Activated naive CD4-positive, alpha-beta T cell treated with anti-CD3 and anti-CD28 coated beads for 36 hours (primary cell): ENCODE measurements at regions not wholly inside any gene's neighbourhood (a gene's known extent, or its start where the extent isn't known, plus 50 kb on each side); places are given as distances from the start of the nearest gene placed in this dataset.

Experiments
- CTCF ChIA-PET: fragments of 350-600 bp; sonication (Branson Sonifier 250); formaldehyde crosslinking; loops from one replicate; lab custom pipeline; 2021; ENCODE audit warnings: antibody characterized with exemption; lab: Charles Lee
- DNase-seq: peaks from one replicate; pipeline ENCODE4 v3.0.0-alpha.2; 2020
- H3K27ac Mint-ChIP-seq: one replicate; pipeline ENCODE4 v1.8.0; 2021; ENCODE audit warnings: mild to moderate bottlenecking, mixed read lengths
- H3K27me3 Mint-ChIP-seq: one replicate; pipeline ENCODE4 v1.8.0; 2021; ENCODE audit warnings: low read depth, mixed read lengths
- H3K36me3 Mint-ChIP-seq: one replicate; pipeline ENCODE4 v1.8.0; 2021; ENCODE audit warnings: low read depth, mixed read lengths
- H3K4me1 Mint-ChIP-seq: one replicate; pipeline ENCODE4 v1.8.0; 2021; ENCODE audit warnings: low read depth, mixed read lengths
- H3K4me3 Mint-ChIP-seq: one replicate; pipeline ENCODE4 v1.8.0; 2021; ENCODE audit warnings: mild to moderate bottlenecking, moderate library complexity, mixed read lengths
- H3K9me3 Mint-ChIP-seq: one replicate; pipeline ENCODE4 v1.8.0; 2021; ENCODE audit warnings: mixed read lengths
- intact Hi-C: fragments of 100-400 bp; cut with micrococcal nuclease; formaldehyde crosslinking; loops from one replicate; pipeline ENCODE4 v1.15.1; 2023

- no peak overlapping the region for H3K4me3 Mint-ChIP-seq
- H3K27me3 Mint-ChIP-seq = no peaks in the 10 kb centered on the region
- H3K4me1 Mint-ChIP-seq = peaks cover 7% of the 10 kb centered on the region
- H3K36me3 Mint-ChIP-seq = no peaks in the 10 kb centered on the region
- DNase-seq = no peak
- H3K9me3 Mint-ChIP-seq = no peaks in the 10 kb centered on the region
- intact Hi-C loops = no loop called here
- no peak overlapping the region for H3K27ac Mint-ChIP-seq
- CTCF ChIA-PET = no interaction called here
Measured at GRCh38 chr6:15038013-15038791, 207.7 kb upstream of the JARID2 start.

GRCh38 chr6:15039136-15039535 lies 206.7 kb upstream of the JARID2 start:
- CTCF ChIA-PET = interaction anchor here (0.6 kb wide), 1 partner anchor 38 kb away, joined by 3 read pairs; no protein-coding TSS in a partner anchor
- H3K36me3 Mint-ChIP-seq = no peaks in the 10 kb centered on the region
- no peaks in the 10 kb centered on the region for H3K9me3 Mint-ChIP-seq
- H3K4me1 Mint-ChIP-seq = no peaks in the 10 kb centered on the region
- H3K27me3 Mint-ChIP-seq = no peaks in the 10 kb centered on the region
- no peak overlapping the region for H3K27ac Mint-ChIP-seq
- H3K4me3 Mint-ChIP-seq = no peak overlapping the region
- no peak for DNase-seq
- intact Hi-C loops = no loop called here

GRCh38 chr6:15042938-15043337 lies 202.9 kb upstream of the JARID2 start:
- CTCF ChIA-PET = interaction anchor here (0.6 kb wide), 1 partner anchor 15 kb away, joined by 3 read pairs; no protein-coding TSS in a partner anchor
- Mint-ChIP-seq H3K27ac (no peak overlapping the region), H3K4me1 (no peaks in the 10 kb centered on the region)

GRCh38 chr6:15044146-15044882 lies 201.6 kb upstream of the JARID2 start:
- intact Hi-C loops = no loop called here
- no peak overlapping the region for H3K27ac Mint-ChIP-seq
- no peaks in the 10 kb centered on the region for H3K36me3 Mint-ChIP-seq
- H3K9me3 Mint-ChIP-seq = no peaks in the 10 kb centered on the region
- DNase-seq = no peak
- no peaks in the 10 kb centered on the region for H3K27me3 Mint-ChIP-seq
- no peak overlapping the region for H3K4me3 Mint-ChIP-seq
- H3K4me1 Mint-ChIP-seq = no peaks in the 10 kb centered on the region
- CTCF ChIA-PET = interaction anchor here (0.6 kb wide), 1 partner anchor 245 kb away, joined by 4 read pairs; no protein-coding TSS in a partner anchor

More at GRCh38 chr6:15042938-15043337, 202.9 kb upstream of the JARID2 start:
- Mint-ChIP-seq H3K4me3 (no peak overlapping the region), H3K9me3 (no peaks in the 10 kb centered on the region), H3K27me3 (no peaks in the 10 kb centered on the region), H3K36me3 (no peaks in the 10 kb centered on the region)
- intact Hi-C loops = no loop called here
- no peak for DNase-seq

- H3K9me3 Mint-ChIP-seq = no peaks in the 10 kb centered on the region
- CTCF ChIA-PET = interaction anchor here (1.0 kb wide), 1 partner anchor 13 kb away, joined by 3 read pairs; no protein-coding TSS in a partner anchor
- no peaks in the 10 kb centered on the region for H3K36me3 Mint-ChIP-seq
- intact Hi-C loops = no loop called here
- H3K27ac Mint-ChIP-seq = no peak overlapping the region
- H3K4me3 Mint-ChIP-seq = no peak overlapping the region
- no peaks in the 10 kb centered on the region for H3K4me1 Mint-ChIP-seq
- no peak for DNase-seq
- H3K27me3 Mint-ChIP-seq = no peaks in the 10 kb centered on the region
Measured at GRCh38 chr6:15044948-15045347, 200.9 kb upstream of the JARID2 start.

- no peak for DNase-seq
- no peak overlapping the region for H3K27ac Mint-ChIP-seq
- intact Hi-C loops = no loop called here
- no peaks in the 10 kb centered on the region for H3K4me1 Mint-ChIP-seq
- CTCF ChIA-PET = no interaction called here
- no peaks in the 10 kb centered on the region for H3K36me3 Mint-ChIP-seq
- no peaks in the 10 kb centered on the region for H3K27me3 Mint-ChIP-seq
- H3K9me3 Mint-ChIP-seq = no peaks in the 10 kb centered on the region
- no peak overlapping the region for H3K4me3 Mint-ChIP-seq
Measured at GRCh38 chr6:15046751-15047150, 199.1 kb upstream of the JARID2 start.

- Mint-ChIP-seq H3K4me3 (no peak overlapping the region), H3K9me3 (no peaks in the 10 kb centered on the region), H3K4me1 (no peaks in the 10 kb centered on the region), H3K36me3 (no peaks in the 10 kb centered on the region), H3K27me3 (no peaks in the 10 kb centered on the region), H3K27ac (no peak overlapping the region)
- no peak for DNase-seq
- intact Hi-C loops = no loop called here
- CTCF ChIA-PET = interaction anchor here (0.5 kb wide), 1 partner anchor 105 kb away, joined by 5 read pairs; no protein-coding TSS in a partner anchor
Measured at GRCh38 chr6:15048367-15048766, 197.5 kb upstream of the JARID2 start.

GRCh38 chr6:15058200-15059061 lies 187.4 kb upstream of the JARID2 start:
- intact Hi-C loops = no loop called here
- Mint-ChIP-seq H3K27ac (no peak overlapping the region), H3K4me1 (peaks cover 5% of the 10 kb centered on the region), H3K4me3 (no peak overlapping the region), H3K36me3 (no peaks in the 10 kb centered on the region), H3K9me3 (no peaks in the 10 kb centered on the region), H3K27me3 (no peaks in the 10 kb centered on the region)
- CTCF ChIA-PET = interaction anchor here (0.6 to 0.7 kb wide), 3 partner anchors 13 to 354 kb away, joined by 3 to 4 read pairs (median 3); no protein-coding TSS in a partner anchor
- DNase-seq = no peak

GRCh38 chr6:15061180-15061641 lies 184.7 kb upstream of the JARID2 start:
- intact Hi-C loops = no loop called here
- no peaks in the 10 kb centered on the region for H3K9me3 Mint-ChIP-seq
- CTCF ChIA-PET = interaction anchor here (1.0 kb wide), 1 partner anchor 11 kb away, joined by 3 read pairs; no protein-coding TSS in a partner anchor

GRCh38 chr6:15061908-15062515 lies 183.9 kb upstream of the JARID2 start:
- intact Hi-C loops = no loop called here
- Mint-ChIP-seq H3K9me3 (no peaks in the 10 kb centered on the region), H3K36me3 (no peaks in the 10 kb centered on the region), H3K27ac (no peak overlapping the region), H3K4me1 (peaks cover 10% of the 10 kb centered on the region), H3K27me3 (no peaks in the 10 kb centered on the region), H3K4me3 (no peak overlapping the region)
- CTCF ChIA-PET = interaction anchor here (0.5 to 1.0 kb wide), 2 partner anchors 12 to 379 kb away, joined by 3 read pairs; no protein-coding TSS in a partner anchor
- no peak for DNase-seq

More at GRCh38 chr6:15061180-15061641, 184.7 kb upstream of the JARID2 start:
- Mint-ChIP-seq H3K4me3 (no peak overlapping the region), H3K27me3 (no peaks in the 10 kb centered on the region), H3K36me3 (no peaks in the 10 kb centered on the region), H3K27ac (no peak overlapping the region), H3K4me1 (peaks cover 5% of the 10 kb centered on the region)
- DNase-seq = no peak

GRCh38 chr6:15062516-15063252 lies 183.2 kb upstream of the JARID2 start:
- no peaks in the 10 kb centered on the region for H3K27me3 Mint-ChIP-seq
- intact Hi-C loops = no loop called here
- CTCF ChIA-PET = interaction anchor here (0.5 kb wide), 1 partner anchor 378 kb away, joined by 3 read pairs; no protein-coding TSS in a partner anchor

More at GRCh38 chr6:15062516-15063252, 183.2 kb upstream of the JARID2 start:
- Mint-ChIP-seq H3K36me3 (no peaks in the 10 kb centered on the region), H3K4me1 (peaks cover 10% of the 10 kb centered on the region), H3K27ac (no peak overlapping the region), H3K9me3 (no peaks in the 10 kb centered on the region), H3K4me3 (no peak overlapping the region)
- no peak for DNase-seq
